OCI-LY3 (cell line): ENCODE measurements at regions not wholly inside any gene's neighbourhood (a gene's known extent, or its start where the extent isn't known, plus 50 kb on each side); places are given as distances from the start of the nearest gene placed in this dataset.

ENCODE experiments used
- CTCF ChIP-seq: fragments of 200-600, 300-600 bp; sonication (generic); IDR thresholded peaks from 2 replicates; pipeline ENCODE4 v1.5.1; 2014; ENCODE audit warnings: antibody characterized with exemption, low read length, low read depth
- EZH2phosphoT487 ChIP-seq: fragments of 200-600 bp; shearing (Covaris generic); IDR thresholded peaks from 2 replicates; pipeline ENCODE4 v1.6.1; 2018; ENCODE audit warnings: antibody characterized with exemption, mixed run types, low read depth

- no peak for TF ChIP-seq CTCF
- no peak for TF ChIP-seq EZH2phosphoT487
These were observed 1035.7 kb upstream of the POU3F3 start for GRCh38 chr2:103818176-103818575.
